ENCODE measurements at regions not wholly inside any gene's neighbourhood (a gene's known extent, or its start where the extent isn't known, plus 50 kb on each side); places are given as distances from the start of the nearest gene placed in this dataset.

- H3K4me3 ChIP-seq (ENCODE audit: control extremely low read depth in 1 of 5, extremely low read depth in 1 of 5, insufficient read depth in 1 of 5, low read depth in 2 of 5, low read length in 4 of 5) = no peak overlapping the region
- intact Hi-C loops (cut with micrococcal nuclease) = no loop called here
- DNase-seq = no peak
- peaks cover 0 to 4% (median 1%) of the 10 kb centered on the region in 4 experiments for H3K27me3 ChIP-seq (replicated peaks in 1 of 4; ENCODE audit: control extremely low read depth in 1 of 4, control insufficient read depth in 3 of 4, insufficient read depth in 4 of 4, low read length in 3 of 4)
- no peaks in the 10 kb centered on the region for H3K9me3 ChIP-seq (ENCODE audit: control extremely low read depth in 1 of 3, control insufficient read depth in 2 of 3, insufficient read depth in 1 of 3, low read length in 2 of 3)
- ChIA-PET POLR2A (no interaction called here), CTCF (no interaction called here)
- H3K9ac ChIP-seq (ENCODE audit: low read length) = no peak overlapping the region
- no peak overlapping the region for H3K4me2 ChIP-seq (replicated peaks; ENCODE audit: low read depth, low read length, poor library complexity, severe bottlenecking)
- TF ChIP-seq EZH2 (IDR thresholded peaks at IDR 0.05; ENCODE audit: borderline replicate concordance, insufficient read depth, low read depth, low read length, poor library complexity, severe bottlenecking) = no peak
- H3K27ac ChIP-seq (ENCODE audit: low read length in 2 of 2) = no peak overlapping the region
- H3K4me3 Mint-ChIP-seq = no peak overlapping the region
- H3K36me3 ChIP-seq (replicated peaks in 1 of 2; ENCODE audit: control extremely low read depth in 1 of 2, control insufficient read depth in 1 of 2, extremely low read depth in 1 of 2, insufficient read depth in 2 of 2, low read length in 1 of 2) = no peaks in the 10 kb centered on the region
- H3K79me2 ChIP-seq (ENCODE audit: control insufficient read depth, insufficient read depth, low read length) = no peaks in the 10 kb centered on the region
- H3K9me3 Mint-ChIP-seq (ENCODE audit: insufficient read depth) = no peaks in the 10 kb centered on the region
- no peaks in the 10 kb centered on the region for H3K4me1 Mint-ChIP-seq
- H3K27ac Mint-ChIP-seq = no peak overlapping the region
- ATAC-seq (ENCODE audit: low read depth) = no peak
- no peaks in the 10 kb centered on the region for H3K4me1 ChIP-seq (ENCODE audit: control insufficient read depth in 2 of 2, insufficient read depth in 2 of 2, low read length in 2 of 2)
- H4K20me1 ChIP-seq (ENCODE audit: control insufficient read depth, insufficient read depth, low read length, poor library complexity, severe bottlenecking) = no peaks in the 10 kb centered on the region
- peaks cover 42% of the 10 kb centered on the region for H3K27me3 Mint-ChIP-seq
- no peak overlapping the region for H2AFZ ChIP-seq (ENCODE audit: insufficient read depth, low read depth, low read length, poor library complexity, severe bottlenecking)
- WGBS (ENCODE audit: insufficient coverage) = 83% methylated on average over 4 of the region's 6 CpGs
Measured at GRCh38 chr16:24430954-24431760, 108.2 kb upstream of the RBBP6 start.

DNA sequence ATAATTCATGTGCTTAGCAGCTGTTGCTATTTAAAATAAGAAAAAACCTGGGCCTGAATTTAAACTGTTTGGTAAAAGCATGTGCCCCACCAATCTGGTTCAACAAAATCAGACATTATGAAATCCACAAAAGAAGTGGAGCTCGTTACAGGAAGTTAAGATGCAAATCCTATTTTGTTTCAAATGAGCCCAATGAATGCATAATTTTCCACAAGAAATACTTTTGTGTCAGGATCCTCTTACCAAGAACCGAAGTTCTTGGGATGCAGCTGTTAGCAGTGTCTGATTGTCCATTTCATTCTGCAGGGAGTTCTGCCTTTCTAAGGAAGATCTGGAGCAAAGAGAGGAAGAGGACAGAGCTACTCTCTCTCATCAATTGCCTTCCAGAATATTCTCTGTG, 105.7 kb upstream of the RBBP6 start:
- Mint-ChIP-seq H3K4me3 (no peak overlapping the region), H3K27me3 (peaks cover 35% of the 10 kb centered on the region), H3K27ac (no peak overlapping the region), H3K9me3 (ENCODE audit: insufficient read depth) (no peaks in the 10 kb centered on the region), H3K4me1 (no peaks in the 10 kb centered on the region)
- ChIA-PET CTCF (no interaction called here), POLR2A (no interaction called here)
- Histone ChIP-seq H4K20me1 (ENCODE audit: control insufficient read depth, insufficient read depth, low read length, poor library complexity, severe bottlenecking) (no peaks in the 10 kb centered on the region), H3K27me3 (replicated peaks in 1 of 4; ENCODE audit: control extremely low read depth in 1 of 4, control insufficient read depth in 3 of 4, insufficient read depth in 4 of 4, low read length in 3 of 4) (peaks cover 0 to 2% (median 0%) of the 10 kb centered on the region in 4 experiments), H2AFZ (ENCODE audit: insufficient read depth, low read depth, low read length, poor library complexity, severe bottlenecking) (no peak overlapping the region), H3K9ac (ENCODE audit: low read length) (no peak overlapping the region), H3K4me3 (ENCODE audit: control extremely low read depth in 1 of 5, extremely low read depth in 1 of 5, insufficient read depth in 1 of 5, low read depth in 2 of 5, low read length in 4 of 5) (no peak overlapping the region), H3K79me2 (ENCODE audit: control insufficient read depth, insufficient read depth, low read length) (no peaks in the 10 kb centered on the region), H3K4me2 (replicated peaks; ENCODE audit: low read depth, low read length, poor library complexity, severe bottlenecking) (no peak overlapping the region), H3K4me1 (ENCODE audit: control insufficient read depth in 2 of 2, insufficient read depth in 2 of 2, low read length in 2 of 2) (no peaks in the 10 kb centered on the region), H3K9me3 (ENCODE audit: control extremely low read depth in 1 of 3, control insufficient read depth in 2 of 3, insufficient read depth in 1 of 3, low read length in 2 of 3) (no peaks in the 10 kb centered on the region), H3K36me3 (replicated peaks in 1 of 2; ENCODE audit: control extremely low read depth in 1 of 2, control insufficient read depth in 1 of 2, extremely low read depth in 1 of 2, insufficient read depth in 2 of 2, low read length in 1 of 2) (no peaks in the 10 kb centered on the region), H3K27ac (ENCODE audit: low read length in 2 of 2) (no peak overlapping the region)
- DNase-seq (no peak), ATAC-seq (ENCODE audit: low read depth) (no peak)
- no peak for TF ChIP-seq EZH2 (IDR thresholded peaks at IDR 0.05; ENCODE audit: borderline replicate concordance, insufficient read depth, low read depth, low read length, poor library complexity, severe bottlenecking)
- TF ChIP-seq, protein P1, sequence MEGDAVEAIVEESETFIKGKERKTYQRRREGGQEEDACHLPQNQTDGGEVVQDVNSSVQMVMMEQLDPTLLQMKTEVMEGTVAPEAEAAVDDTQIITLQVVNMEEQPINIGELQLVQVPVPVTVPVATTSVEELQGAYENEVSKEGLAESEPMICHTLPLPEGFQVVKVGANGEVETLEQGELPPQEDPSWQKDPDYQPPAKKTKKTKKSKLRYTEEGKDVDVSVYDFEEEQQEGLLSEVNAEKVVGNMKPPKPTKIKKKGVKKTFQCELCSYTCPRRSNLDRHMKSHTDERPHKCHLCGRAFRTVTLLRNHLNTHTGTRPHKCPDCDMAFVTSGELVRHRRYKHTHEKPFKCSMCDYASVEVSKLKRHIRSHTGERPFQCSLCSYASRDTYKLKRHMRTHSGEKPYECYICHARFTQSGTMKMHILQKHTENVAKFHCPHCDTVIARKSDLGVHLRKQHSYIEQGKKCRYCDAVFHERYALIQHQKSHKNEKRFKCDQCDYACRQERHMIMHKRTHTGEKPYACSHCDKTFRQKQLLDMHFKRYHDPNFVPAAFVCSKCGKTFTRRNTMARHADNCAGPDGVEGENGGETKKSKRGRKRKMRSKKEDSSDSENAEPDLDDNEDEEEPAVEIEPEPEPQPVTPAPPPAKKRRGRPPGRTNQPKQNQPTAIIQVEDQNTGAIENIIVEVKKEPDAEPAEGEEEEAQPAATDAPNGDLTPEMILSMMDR (IDR thresholded peaks at IDR 0.05) = no peak
- WGBS (ENCODE audit: insufficient coverage) = no CpG with 5 or more reads among the region's 2 CpGs
- intact Hi-C loops (cut with micrococcal nuclease) = no loop called here
